Body of pancreas (tissue), 4 donors: ENCODE measurements at regions not wholly inside any gene's neighbourhood (a gene's known extent, or its start where the extent isn't known, plus 50 kb on each side); places are given as distances from the start of the nearest gene placed in this dataset.

Experiments
- CTCF ChIP-seq, 7 experiments: fragments of 450-650 bp in 4 of 7; fragments of 200-600 bp in 3 of 7; sonication (generic) in 3 of 7; IDR thresholded peaks; one replicate each; pipeline ENCODE4 v1.5.1; 2016 to 2019; ENCODE audit warnings: antibody characterized with exemption in 7 of 7
- POLR2A ChIP-seq, 3 donors: fragments of 450-650 bp; IDR thresholded peaks; one replicate each; pipeline ENCODE4 v1.6.1; 2016; ENCODE audit warnings: antibody characterized with exemption in 3 of 3, mild to moderate bottlenecking in 2 of 3

DNA sequence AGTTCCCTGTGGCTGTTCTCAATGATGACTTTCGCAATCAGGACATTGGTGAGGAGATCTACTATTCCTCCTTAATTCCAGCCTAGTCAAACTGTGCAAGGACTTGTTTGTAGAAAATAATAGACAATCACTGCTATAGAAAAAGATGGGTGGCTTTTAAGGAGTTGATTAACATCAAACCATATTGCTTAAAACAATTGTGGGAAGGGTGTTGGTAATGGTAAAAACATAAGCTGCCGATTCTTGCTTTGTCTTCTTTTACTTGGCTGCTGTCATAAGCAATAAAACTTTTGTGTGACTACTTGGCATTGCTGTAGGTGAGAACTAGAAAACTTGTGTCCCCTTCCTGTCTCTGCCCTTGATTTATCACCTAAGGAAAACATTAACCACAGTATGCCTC lies 561.2 kb upstream of the SEMA6A start:
- TF ChIP-seq CTCF (IDR thresholded peaks at IDR 0.05): no peak
- TF ChIP-seq POLR2A (IDR thresholded peaks at IDR 0.05): no peak
